D721Med (cell line): ENCODE measurements at regions not wholly inside any gene's neighbourhood (a gene's known extent, or its start where the extent isn't known, plus 50 kb on each side); places are given as distances from the start of the nearest gene placed in this dataset.

Experiments used
- DNase-seq: peaks from one replicate; pipeline ENCODE4 v3.0.0; 2011; ENCODE audit warnings: low spot score; ENCODE audit not compliant: insufficient read length
- FAIRE-seq: peaks from 2 replicates; lab custom pipeline; 2011; peaks lifted over from hg19 to GRCh38; lab: Jason Lieb, UNC
- CTCF ChIP-seq: IDR thresholded peaks from 2 replicates; pipeline ENCODE4 v1.5.1; 2012; ENCODE audit warnings: mild to moderate bottlenecking, control low read depth; ENCODE audit not compliant: insufficient read depth; ENCODE audit errors: missing control alignments

GRCh38 chr12:81953541-81953940 is 194.4 kb upstream of the PPFIA2 start:
- FAIRE-seq (no peak), DNase-seq (no peak)

GRCh38 chr12:81950871-81951270 is 191.7 kb upstream of the PPFIA2 start:
- TF ChIP-seq CTCF = no peak
- DNase-seq (no peak), FAIRE-seq (no peak)

More at GRCh38 chr12:81953541-81953940, 194.4 kb upstream of the PPFIA2 start:
- no peak for TF ChIP-seq CTCF

- no peak for TF ChIP-seq CTCF
- FAIRE-seq = no peak
- DNase-seq = no peak
Measured at GRCh38 chr12:81949841-81950308, 190.7 kb upstream of the PPFIA2 start.

GRCh38 chr12:81949416-81949815 is 190.3 kb upstream of the PPFIA2 start:
- FAIRE-seq (no peak), DNase-seq (no peak)
- TF ChIP-seq CTCF = no peak

- TF ChIP-seq CTCF = no peak
- no peak for DNase-seq
- FAIRE-seq = no peak
Measured at GRCh38 chr12:81944886-81945285, 185.7 kb upstream of the PPFIA2 start.

- FAIRE-seq (no peak), DNase-seq (no peak)
- TF ChIP-seq CTCF = no peak
Measured at GRCh38 chr12:81942594-81942993, 183.4 kb upstream of the PPFIA2 start.

GRCh38 chr12:81930037-81930436 is 170.9 kb upstream of the PPFIA2 start:
- TF ChIP-seq CTCF = no peak
- DNase-seq (no peak), FAIRE-seq (no peak)
